Stimulated activated CD8-positive, alpha-beta memory T cell treated with anti-CD3 and anti-CD28 coated beads, Interleukin-15, amount 100 ng/mL, for 4 hours (primary cell): ENCODE measurements at regions not wholly inside any gene's neighbourhood (a gene's known extent, or its start where the extent isn't known, plus 50 kb on each side); places are given as distances from the start of the nearest gene placed in this dataset.
"Not testable (repeated sequence)": the region's sequence is repeated elsewhere in the genome, so short reads cannot be mapped to it uniquely, and the experiment has no call there.

ENCODE experiments used
- DNase-seq, 2 donors: peaks; one replicate each; pipeline ENCODE4 v3.0.0-alpha.2; 2020; ENCODE audit warnings: low read depth in 2 of 2

- no peak for DNase-seq
Measured at GRCh38 chr6:85285114-85285513, 164.8 kb upstream of the NT5E start.

GRCh38 chr6:85283436-85283835, 166.4 kb upstream of the NT5E start:
- DNase-seq, result no peak

DNA sequence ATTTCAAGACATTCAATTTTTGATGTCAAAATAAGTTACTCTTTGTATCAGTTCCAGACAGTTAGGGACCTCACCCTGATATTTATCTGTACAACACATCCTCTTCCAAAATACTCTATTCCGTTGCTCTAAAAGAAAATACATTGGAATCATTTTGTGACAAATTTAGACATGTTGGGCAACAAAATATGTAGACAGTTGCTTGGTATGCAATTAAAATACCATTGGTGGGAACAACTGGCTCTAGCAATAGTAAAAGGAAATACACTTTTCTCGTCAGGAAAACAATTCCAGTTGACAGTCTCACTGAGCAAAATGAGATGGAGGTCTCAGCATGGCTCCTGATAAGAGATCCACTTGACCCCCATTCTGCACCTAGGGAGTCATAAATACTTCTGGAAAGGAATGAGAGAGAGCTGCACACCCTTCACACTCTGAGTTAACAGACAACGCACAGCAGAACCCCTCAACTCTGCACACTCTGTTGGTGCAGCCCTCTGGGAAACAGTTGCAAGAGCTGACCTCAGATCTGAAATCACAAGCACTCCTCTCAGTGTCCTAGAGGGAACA, 171.3 kb upstream of the NT5E start:
- no peak for DNase-seq

GRCh38 chr6:85276026-85276425, 173.9 kb upstream of the NT5E start:
- not testable (repeated sequence) for DNase-seq

GRCh38 chr6:85275338-85275985, 174.4 kb upstream of the NT5E start:
- no peak for DNase-seq

GRCh38 chr6:85273870-85274269, 176.0 kb upstream of the NT5E start:
- no peak for DNase-seq

DNA sequence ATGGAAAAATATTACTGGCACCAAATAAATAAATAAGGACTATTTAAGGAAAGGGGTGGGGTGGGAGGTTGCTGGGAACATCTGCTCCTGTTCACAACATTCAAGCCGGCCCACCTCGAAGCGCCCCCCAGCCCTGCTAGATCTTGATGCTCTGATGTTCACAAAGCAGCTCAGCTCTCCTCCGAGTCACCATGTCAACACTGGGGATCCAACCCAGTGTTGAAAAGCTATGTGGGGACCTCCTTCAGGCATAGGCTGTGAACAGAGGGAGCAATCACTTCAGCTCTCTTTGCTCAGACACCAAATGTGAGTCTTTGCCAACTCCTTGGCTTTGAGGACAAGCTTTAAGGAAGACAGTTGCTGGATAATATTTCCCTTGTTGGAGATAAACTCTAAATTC, 176.8 kb upstream of the NT5E start:
- DNase-seq, result no peak

GRCh38 chr6:85272592-85272991, 177.3 kb upstream of the NT5E start:
- DNase-seq, result no peak

GRCh38 chr6:85262621-85263020, 187.3 kb upstream of the NT5E start:
- no peak for DNase-seq

GRCh38 chr6:85261271-85261670, 188.6 kb upstream of the NT5E start:
- DNase-seq, result no peak

GRCh38 chr6:85255661-85256060, 194.2 kb upstream of the NT5E start:
- DNase-seq, result no peak

DNA sequence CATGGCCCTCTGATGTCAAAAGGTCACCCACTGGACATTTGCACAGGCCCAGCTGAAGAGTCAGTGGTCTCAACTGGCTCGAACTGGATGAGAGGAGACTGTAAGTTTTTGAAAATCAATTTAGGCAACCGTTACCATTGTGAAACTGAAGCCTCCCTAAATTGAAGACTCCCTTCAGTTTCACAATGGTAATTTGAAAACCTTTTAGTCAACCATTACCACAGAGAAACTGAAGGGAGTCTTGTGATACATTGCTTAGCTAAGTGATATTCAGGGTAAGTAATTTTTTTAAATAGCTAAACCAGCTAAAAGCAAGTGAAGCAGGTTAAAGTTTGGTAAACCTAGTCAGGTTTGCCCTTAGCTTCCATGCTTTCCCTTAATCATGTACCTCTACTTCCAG, 197.3 kb upstream of the NT5E start:
- no peak for DNase-seq

DNA sequence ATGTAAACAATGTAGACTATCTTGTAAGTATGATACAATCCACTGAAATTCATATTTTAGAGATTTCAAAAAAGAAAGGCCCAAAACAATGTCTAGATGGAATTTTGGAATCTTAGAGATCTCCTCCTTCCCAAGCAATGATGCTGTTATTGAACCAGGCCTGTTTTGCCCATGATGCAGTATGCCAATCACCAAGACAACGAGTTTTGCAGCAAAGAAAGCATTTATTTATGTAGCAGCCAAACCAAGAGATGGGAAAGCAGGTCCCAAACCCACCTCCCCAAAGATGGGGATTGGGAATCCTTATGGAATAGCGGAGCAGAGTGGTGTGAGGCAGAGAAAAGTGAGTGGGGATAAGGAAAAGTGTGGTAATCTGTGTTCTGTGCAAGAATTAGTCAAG, 197.8 kb upstream of the NT5E start:
- DNase-seq, result no peak

DNA sequence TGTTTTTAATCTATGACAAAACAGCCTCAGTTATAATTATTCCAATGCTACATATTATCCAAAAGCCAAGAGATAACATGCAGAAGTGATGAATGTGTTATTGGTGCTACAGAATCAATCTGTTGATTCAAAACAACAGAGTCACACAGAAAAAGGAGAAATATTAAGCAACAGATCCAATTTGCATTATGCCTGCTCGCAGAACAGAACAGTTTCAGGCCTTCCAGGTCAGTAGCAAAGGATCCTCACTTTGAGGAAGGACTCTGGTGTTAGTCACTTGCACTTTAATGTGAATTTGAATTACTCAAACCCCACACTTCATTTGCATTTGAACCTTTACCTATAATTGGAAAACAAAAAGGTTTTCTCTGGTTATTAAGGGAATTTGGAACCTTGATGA, 198.6 kb upstream of the NT5E start:
- DNase-seq, result no peak

DNA sequence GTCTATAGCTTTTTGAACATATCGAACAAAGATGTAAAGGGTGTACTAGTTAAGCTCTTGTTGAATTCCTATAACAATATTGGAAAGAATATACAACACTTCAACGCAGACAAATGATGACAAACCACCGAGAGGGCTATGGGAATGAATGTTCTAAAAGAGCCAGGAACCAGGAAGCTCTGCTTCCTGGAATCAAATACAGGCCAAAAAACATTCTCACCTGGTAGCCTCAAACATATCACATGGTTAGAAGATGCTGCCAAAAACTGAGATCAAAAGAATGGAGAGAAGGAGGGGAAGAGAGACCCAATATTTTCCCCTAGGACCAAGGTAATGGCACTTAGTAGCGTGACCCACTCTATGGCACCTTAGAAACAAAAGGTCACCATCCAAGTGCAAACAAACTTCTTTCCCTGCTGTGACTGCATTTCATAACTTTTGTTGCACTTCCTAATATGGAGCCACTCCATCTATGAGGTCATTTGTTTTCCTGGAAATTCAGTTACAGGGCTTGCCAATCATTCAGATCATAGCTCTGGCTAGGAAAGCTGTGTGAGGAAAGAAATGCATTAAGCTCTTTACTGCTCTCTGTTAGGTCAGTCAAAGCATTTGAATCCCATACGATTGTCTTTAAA, 199.2 kb upstream of the NT5E start:
- DNase-seq, result no peak

GRCh38 chr6:85245004-85245403, 204.9 kb upstream of the NT5E start:
- DNase-seq, result no peak

GRCh38 chr6:85241498-85242052, 208.3 kb upstream of the NT5E start:
- no peak for DNase-seq

DNA sequence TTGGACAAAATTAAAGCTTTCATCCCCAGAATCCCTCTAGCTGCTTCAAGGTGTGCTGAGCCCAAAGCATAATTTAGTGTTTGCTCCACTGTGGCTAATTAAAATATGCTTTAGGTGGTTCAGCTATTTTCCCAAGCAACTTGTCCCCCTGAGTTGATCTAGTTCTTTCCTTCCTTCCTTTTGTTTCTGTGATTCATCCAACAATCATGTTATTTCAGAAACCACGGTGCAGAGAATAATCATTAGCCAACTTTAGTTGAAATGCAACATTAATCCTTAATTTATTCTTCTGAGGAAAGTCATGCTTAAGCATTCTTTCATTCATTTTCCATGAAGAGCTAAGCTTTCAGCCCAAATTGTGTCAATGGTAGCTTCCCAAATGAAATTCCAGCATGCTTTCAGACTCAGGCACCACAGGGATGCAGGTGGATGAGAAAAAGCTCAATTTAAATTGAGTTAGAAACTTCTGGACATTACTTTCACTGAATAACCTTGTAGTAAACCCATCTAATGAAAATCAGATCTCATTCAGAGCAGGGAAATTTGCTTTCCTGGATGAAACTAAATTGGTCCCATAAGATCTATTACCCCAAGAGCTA, 209.0 kb upstream of the NT5E start:
- no peak for DNase-seq

GRCh38 chr6:85237478-85237877, 212.4 kb upstream of the NT5E start:
- no peak for DNase-seq

GRCh38 chr6:85236636-85237035, 213.2 kb upstream of the NT5E start:
- DNase-seq, result no peak

- not testable (repeated sequence) for DNase-seq
Measured at GRCh38 chr6:85227345-85227744, 222.5 kb upstream of the NT5E start.

GRCh38 chr6:85212794-85213193, 237.1 kb upstream of the NT5E start:
- not testable (repeated sequence) for DNase-seq

DNA sequence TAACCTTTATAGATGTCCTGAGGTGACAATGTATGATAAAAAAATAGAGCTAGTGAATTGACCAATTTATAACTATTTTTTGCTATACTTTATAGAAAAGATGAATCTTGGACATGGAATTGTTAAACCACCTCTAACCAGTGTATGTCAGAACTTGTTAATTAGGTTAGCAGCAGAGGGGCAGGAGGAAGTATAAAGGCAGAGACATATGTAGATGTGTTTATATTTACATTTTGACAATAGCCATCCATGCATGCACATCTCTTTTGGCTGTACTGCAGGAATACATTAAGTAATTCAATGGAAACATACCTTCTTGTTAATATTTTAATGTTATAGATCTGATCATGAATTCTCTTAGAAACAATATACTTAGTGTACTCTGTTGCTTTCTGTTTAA, 254.6 kb upstream of the NT5E start:
- no peak for DNase-seq
